ENCODE measurements at regions not wholly inside any gene's neighbourhood (a gene's known extent, or its start where the extent isn't known, plus 50 kb on each side); places are given as distances from the start of the nearest gene placed in this dataset.

GRCh38 chr5:4877579-4877978 lies 262.6 kb upstream of the ADAMTS16 start:
- no peak for TF ChIP-seq POLR2A (IDR thresholded peaks at IDR 0.05)
- TF ChIP-seq CTCF (IDR thresholded peaks at IDR 0.05): no peak

Data from esophagus squamous epithelium (tissue), 4 donors.